ENCODE measurements at regions not wholly inside any gene's neighbourhood (a gene's known extent, or its start where the extent isn't known, plus 50 kb on each side); places are given as distances from the start of the nearest gene placed in this dataset.

DNA sequence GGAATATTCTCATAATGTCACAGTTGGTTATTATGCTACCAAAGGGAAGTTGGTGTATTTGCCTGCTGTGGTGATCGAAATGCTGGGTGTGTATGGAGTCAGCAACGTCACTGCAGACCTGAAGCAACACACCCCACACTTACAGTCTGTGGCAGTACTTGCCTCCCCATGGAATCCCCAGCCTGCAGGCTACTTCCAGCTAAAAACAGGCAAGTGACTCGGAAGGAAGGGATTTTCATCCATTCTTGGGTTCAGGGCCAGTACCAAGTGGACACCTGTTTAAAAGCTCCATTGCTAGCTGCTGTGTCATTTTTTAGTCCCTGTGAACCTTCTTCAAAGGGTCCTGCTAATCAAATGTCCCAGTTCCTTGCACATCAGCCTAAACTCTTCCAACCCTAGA is 149.6 kb downstream of the C11orf91 start:
- no peak for TF ChIP-seq CTCF (IDR thresholded peaks at IDR 0.05 in 4 of 5, conservative IDR thresholded peaks at IDR 0.05 in 1 of 5)
- no peak for TF ChIP-seq POLR2A (IDR thresholded peaks at IDR 0.05)

Data from gastrocnemius medialis (tissue), 4 donors.